Prostate gland (tissue), 2 donors: ENCODE measurements at regions not wholly inside any gene's neighbourhood (a gene's known extent, or its start where the extent isn't known, plus 50 kb on each side); places are given as distances from the start of the nearest gene placed in this dataset.

Experiments used
- DNase-seq: peaks from one replicate; pipeline ENCODE4 v3.0.0-alpha.2; 2019; ENCODE audit warnings: low spot score
- H3K27ac ChIP-seq, 2 donors: fragments of 200-600 bp; sonication (generic); 2 replicates each; pipeline ENCODE4 v1.5.1; 2017 to 2019
- H3K27me3 ChIP-seq: fragments of 200-600 bp; sonication (generic); replicated peaks from 2 replicates; pipeline ENCODE4 v1.5.1; 2019; ENCODE audit not compliant: insufficient read depth
- H3K36me3 ChIP-seq, 2 donors: fragments of 200-600 bp; sonication (generic); 1 replicate in 1 of 2; 2 replicates in 1 of 2; pipeline versions ENCODE4 v1.5.1 to v1.8.1; 2017 to 2019
- H3K4me1 ChIP-seq: fragments of 200-600 bp; sonication (generic); replicated peaks from 2 replicates; pipeline ENCODE4 v1.5.1; 2019
- H3K4me3 ChIP-seq, 2 donors: fragments of 200-600 bp; sonication (generic); 2 replicates each; pipeline ENCODE4 v1.5.1; 2017 to 2019
- H3K9me3 ChIP-seq: fragments of 200-600 bp; sonication (generic); 2 replicates; pipeline ENCODE4 v1.5.1; 2017
- POLR2A ChIP-seq: fragments of 450-650 bp; IDR thresholded peaks from one replicate; pipeline ENCODE4 v1.6.1; 2016; ENCODE audit warnings: antibody characterized with exemption, mild to moderate bottlenecking
- POLR2AphosphoS5 ChIP-seq: sonication (generic); formaldehyde crosslinking; IDR thresholded peaks from one replicate; pipeline ENCODE4 v1.6.1; 2017; ENCODE audit warnings: antibody characterized with exemption
- WGBS: methylation state at CpG from one replicate; pipeline ENCODE4 v1.1.5; 2018; 5-methylcytosine and 5-hydroxymethylcytosine counted together
- intact Hi-C: fragments of 100-400 bp; cut with DNase I; formaldehyde crosslinking; loops from one replicate; pipeline ENCODE4 v1.14.2; 2022
- TF ChIP-seq, protein P1 (sequence below), 4 experiments: fragments of 200-600 bp in 2 of 4; fragments of 450-650 bp in 2 of 4; sonication (generic) in 2 of 4; IDR thresholded peaks; 1 replicate in 3 of 4; 2 replicates in 1 of 4; pipeline ENCODE4 v1.5.1; 2016 to 2019; ENCODE audit warnings: antibody characterized with exemption in 4 of 4, mild to moderate bottlenecking in 2 of 4, moderate library complexity in 2 of 4

DNA sequence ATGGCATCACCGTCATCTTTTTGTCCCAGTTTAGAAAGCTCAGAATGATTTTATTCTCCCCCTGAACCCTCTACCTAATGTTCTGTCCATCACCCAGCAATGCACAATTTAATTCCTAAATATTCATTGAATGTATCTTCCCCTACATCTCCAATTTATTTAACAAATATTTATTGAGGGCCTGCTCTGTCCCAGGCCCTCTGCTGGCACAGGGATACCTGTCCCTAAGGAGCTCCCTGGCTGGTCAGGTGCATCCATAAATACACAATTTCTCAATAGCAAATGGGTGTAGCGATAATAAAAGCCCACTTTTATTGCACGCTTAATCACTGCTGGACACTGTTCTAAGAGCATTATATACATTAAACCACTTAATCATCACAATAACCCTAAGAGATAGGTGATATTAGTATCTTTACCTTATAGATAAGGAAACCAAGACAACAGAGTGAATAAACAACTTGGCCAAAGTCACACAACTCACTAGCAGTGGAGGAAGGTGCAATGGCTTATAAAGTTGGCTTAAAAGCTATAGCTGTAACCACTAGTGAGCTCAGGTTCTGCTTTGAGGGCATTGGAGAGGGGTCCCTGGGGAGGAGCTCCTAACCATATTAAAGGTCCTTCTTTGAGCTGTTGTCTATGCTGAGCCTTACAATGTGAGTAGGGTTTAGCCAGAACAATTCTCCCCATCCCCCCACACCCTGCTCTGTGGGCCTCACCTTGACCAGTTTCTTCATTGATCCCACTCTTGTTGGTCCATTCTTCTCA is 126.3 kb upstream of the JUN start:
- Histone ChIP-seq H3K4me3 (no peak overlapping the region), H3K27me3 (no peaks in the 10 kb centered on the region), H3K9me3 (no peaks in the 10 kb centered on the region), H3K36me3 (no peaks in the 10 kb centered on the region), H3K4me1 (no peaks in the 10 kb centered on the region), H3K27ac (no peak overlapping the region)
- 96% methylated on average over 3 of the region's 3 CpGs for WGBS
- TF ChIP-seq, protein P1, sequence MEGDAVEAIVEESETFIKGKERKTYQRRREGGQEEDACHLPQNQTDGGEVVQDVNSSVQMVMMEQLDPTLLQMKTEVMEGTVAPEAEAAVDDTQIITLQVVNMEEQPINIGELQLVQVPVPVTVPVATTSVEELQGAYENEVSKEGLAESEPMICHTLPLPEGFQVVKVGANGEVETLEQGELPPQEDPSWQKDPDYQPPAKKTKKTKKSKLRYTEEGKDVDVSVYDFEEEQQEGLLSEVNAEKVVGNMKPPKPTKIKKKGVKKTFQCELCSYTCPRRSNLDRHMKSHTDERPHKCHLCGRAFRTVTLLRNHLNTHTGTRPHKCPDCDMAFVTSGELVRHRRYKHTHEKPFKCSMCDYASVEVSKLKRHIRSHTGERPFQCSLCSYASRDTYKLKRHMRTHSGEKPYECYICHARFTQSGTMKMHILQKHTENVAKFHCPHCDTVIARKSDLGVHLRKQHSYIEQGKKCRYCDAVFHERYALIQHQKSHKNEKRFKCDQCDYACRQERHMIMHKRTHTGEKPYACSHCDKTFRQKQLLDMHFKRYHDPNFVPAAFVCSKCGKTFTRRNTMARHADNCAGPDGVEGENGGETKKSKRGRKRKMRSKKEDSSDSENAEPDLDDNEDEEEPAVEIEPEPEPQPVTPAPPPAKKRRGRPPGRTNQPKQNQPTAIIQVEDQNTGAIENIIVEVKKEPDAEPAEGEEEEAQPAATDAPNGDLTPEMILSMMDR (IDR thresholded peaks at IDR 0.05): no peak
- TF ChIP-seq POLR2AphosphoS5 (no peak), POLR2A (no peak)
- intact Hi-C loops: loop anchor here (10.0 kb wide), 1 partner anchor 385 kb away; the partner anchor contains the start of gene FGGY
- no peak for DNase-seq

DNA sequence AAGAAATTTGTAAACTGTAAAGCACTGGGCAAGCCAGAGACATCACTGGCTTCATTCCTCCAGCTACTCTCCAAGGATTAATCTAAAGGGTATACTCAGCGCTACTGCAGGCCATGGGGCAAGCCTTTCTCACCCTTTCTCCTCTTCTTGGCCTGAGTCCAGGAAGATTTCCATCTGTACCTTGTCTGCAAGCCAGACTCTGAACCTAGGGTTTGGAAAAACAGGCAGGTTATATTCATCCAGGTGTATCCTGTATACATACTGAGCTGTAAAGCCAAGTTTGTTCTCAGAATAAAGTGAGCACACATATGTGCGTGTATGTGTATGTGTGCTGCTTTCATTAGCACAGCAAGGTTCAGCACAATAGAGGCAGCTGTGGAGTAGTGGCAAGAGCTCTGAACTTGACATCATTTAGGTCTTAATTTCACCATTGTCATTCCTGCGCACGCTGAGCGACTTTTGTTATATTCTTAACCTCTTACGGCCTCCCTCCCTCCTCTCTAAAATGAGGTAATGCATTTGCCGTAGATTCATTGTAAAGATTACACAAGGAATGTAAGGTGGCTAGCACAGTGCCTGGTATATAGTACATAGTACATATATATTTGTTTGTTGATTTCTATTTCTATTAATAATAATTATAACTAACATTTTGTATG is 128.1 kb upstream of the JUN start:
- Histone ChIP-seq H3K27ac (no peak overlapping the region), H3K9me3 (no peaks in the 10 kb centered on the region), H3K4me3 (no peak overlapping the region), H3K36me3 (no peaks in the 10 kb centered on the region), H3K4me1 (no peaks in the 10 kb centered on the region), H3K27me3 (no peaks in the 10 kb centered on the region)
- WGBS: 89% methylated on average over 7 of the region's 7 CpGs
- intact Hi-C loops: no loop called here
- no peak for DNase-seq
- TF ChIP-seq, protein P1 (IDR thresholded peaks at IDR 0.05): no peak
- no peak for TF ChIP-seq POLR2A

DNA sequence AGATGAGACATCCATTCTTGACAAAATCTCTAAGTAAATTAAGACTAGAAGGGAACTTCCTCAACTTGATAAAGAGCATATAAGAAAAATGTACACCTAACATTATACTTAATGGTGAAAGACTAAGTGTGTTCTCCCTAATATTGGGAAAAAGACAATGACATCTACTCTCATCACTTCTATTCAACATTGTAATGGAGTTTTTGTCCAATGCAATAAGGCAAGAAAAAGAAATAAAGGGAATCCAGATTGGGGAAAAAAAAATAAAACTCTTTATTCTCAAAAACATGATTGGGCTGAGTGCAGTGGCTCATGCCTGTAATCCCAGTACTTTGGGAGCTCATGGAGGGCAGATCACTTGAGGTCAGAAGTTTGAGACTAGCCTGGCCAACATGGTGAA is 131.1 kb upstream of the JUN start:
- H3K4me1 ChIP-seq: no peaks in the 10 kb centered on the region
- no peak for DNase-seq
- H3K4me3 ChIP-seq: no peak overlapping the region
- intact Hi-C loops: no loop called here
- no peak for TF ChIP-seq POLR2A
- TF ChIP-seq POLR2AphosphoS5: no peak
- TF ChIP-seq, protein P1 (IDR thresholded peaks at IDR 0.05): no peak
- no peak overlapping the region for H3K27ac ChIP-seq
- H3K9me3 ChIP-seq: no peaks in the 10 kb centered on the region
- no peaks in the 10 kb centered on the region for H3K36me3 ChIP-seq
- H3K27me3 ChIP-seq: no peaks in the 10 kb centered on the region

GRCh38 chr1:58917436-58917835 is 133.6 kb upstream of the JUN start:
- TF ChIP-seq POLR2A (no peak), POLR2AphosphoS5 (no peak)
- TF ChIP-seq, protein P1 (IDR thresholded peaks at IDR 0.05): no peak
- DNase-seq: no peak
- intact Hi-C loops: no loop called here
- no peaks in the 10 kb centered on the region for H3K27me3 ChIP-seq
- WGBS: 91% methylated on average over 4 of the region's 4 CpGs
- H3K36me3 ChIP-seq: no peaks in the 10 kb centered on the region
- H3K9me3 ChIP-seq: no peaks in the 10 kb centered on the region
- no peak overlapping the region for H3K27ac ChIP-seq
- H3K4me3 ChIP-seq: no peak overlapping the region
- no peaks in the 10 kb centered on the region for H3K4me1 ChIP-seq
